ENCODE measurements at regions not wholly inside any gene's neighbourhood (a gene's known extent, or its start where the extent isn't known, plus 50 kb on each side); places are given as distances from the start of the nearest gene placed in this dataset.

GRCh38 chr2:60353406-60353800 is 200.1 kb downstream of the BCL11A start:
- no peak for TF ChIP-seq POLR2A (IDR thresholded peaks at IDR 0.05)
- TF ChIP-seq CTCF (IDR thresholded peaks at IDR 0.05), result no peak
- no peak for TF ChIP-seq EP300 (IDR thresholded peaks at IDR 0.05)
